ENCODE measurements at regions not wholly inside any gene's neighbourhood (a gene's known extent, or its start where the extent isn't known, plus 50 kb on each side); places are given as distances from the start of the nearest gene placed in this dataset.

DNA sequence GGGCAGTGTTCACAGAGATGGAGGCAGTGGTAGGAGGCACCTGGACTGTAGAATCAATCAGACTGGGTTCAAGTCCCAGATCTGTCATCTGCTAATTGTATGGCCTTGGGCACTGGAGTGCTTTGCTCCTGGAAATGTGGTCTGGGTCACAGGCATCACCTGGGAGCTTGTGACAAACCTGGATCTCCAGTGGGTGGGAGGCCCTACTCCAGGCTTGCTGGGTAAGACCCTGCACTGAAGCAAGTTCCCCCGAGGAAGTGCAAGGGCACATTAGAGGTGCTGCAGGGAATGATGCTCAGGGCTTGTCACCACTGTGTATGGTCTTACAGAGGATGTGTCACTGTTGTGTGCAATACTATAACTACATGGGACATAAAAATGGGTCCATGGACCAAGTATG lies 220.5 kb upstream of the ID2 start:
- H3K27me3 ChIP-seq (ENCODE audit: insufficient read depth, low read length) = no peaks in the 10 kb centered on the region
- H3K36me3 Mint-ChIP-seq (ENCODE audit: insufficient read depth in 1 of 3, low read depth in 3 of 3) = no peaks in the 10 kb centered on the region; a peak in 2 of 7 replicates
- no peak overlapping the region for H3K9ac ChIP-seq (ENCODE audit: extremely low read depth, insufficient read length, low read length)
- no peak overlapping the region for H4K5ac ChIP-seq (ENCODE audit: insufficient read length, low read depth, low read length)
- no peak overlapping the region for H4K91ac ChIP-seq (ENCODE audit: insufficient read length, low read depth, low read length)
- peaks cover 2% of the 10 kb centered on the region; the same call in 1 of the 2 replicates for H3K27me3 Mint-ChIP-seq (ENCODE audit: low read depth)
- no peak overlapping the region for H3T11ph ChIP-seq (ENCODE audit: low read length)
- H3K27ac ChIP-seq (ENCODE audit: insufficient read length, low read depth, low read length) = no peak overlapping the region
- H3K23me2 ChIP-seq (ENCODE audit: insufficient read length, low read depth, low read length, poor library complexity, severe bottlenecking) = no peaks in the 10 kb centered on the region
- no peaks in the 10 kb centered on the region for H3K4me1 ChIP-seq (ENCODE audit: insufficient read depth, low read length)
- no peak overlapping the region for H3K18ac ChIP-seq (ENCODE audit: insufficient read length, low read depth, low read length)
- H2BK5ac ChIP-seq (ENCODE audit: insufficient read length, low read length) = no peak overlapping the region
- H2BK20ac ChIP-seq (ENCODE audit: low read depth, low read length, poor library complexity, severe bottlenecking) = no peak overlapping the region
- H3K79me2 ChIP-seq (ENCODE audit: insufficient read depth, low read length) = no peaks in the 10 kb centered on the region
- H3K9me3 ChIP-seq (ENCODE audit: control insufficient read depth, low read depth, low read length) = no peaks in the 10 kb centered on the region
- no peak overlapping the region for H2AFZ ChIP-seq (ENCODE audit: low read length)
- H4K8ac ChIP-seq (replicated peaks; ENCODE audit: insufficient read length, low read depth, low read length) = no peak overlapping the region
- no peaks in the 10 kb centered on the region for H3K9me3 Mint-ChIP-seq
- TF ChIP-seq, protein P1, sequence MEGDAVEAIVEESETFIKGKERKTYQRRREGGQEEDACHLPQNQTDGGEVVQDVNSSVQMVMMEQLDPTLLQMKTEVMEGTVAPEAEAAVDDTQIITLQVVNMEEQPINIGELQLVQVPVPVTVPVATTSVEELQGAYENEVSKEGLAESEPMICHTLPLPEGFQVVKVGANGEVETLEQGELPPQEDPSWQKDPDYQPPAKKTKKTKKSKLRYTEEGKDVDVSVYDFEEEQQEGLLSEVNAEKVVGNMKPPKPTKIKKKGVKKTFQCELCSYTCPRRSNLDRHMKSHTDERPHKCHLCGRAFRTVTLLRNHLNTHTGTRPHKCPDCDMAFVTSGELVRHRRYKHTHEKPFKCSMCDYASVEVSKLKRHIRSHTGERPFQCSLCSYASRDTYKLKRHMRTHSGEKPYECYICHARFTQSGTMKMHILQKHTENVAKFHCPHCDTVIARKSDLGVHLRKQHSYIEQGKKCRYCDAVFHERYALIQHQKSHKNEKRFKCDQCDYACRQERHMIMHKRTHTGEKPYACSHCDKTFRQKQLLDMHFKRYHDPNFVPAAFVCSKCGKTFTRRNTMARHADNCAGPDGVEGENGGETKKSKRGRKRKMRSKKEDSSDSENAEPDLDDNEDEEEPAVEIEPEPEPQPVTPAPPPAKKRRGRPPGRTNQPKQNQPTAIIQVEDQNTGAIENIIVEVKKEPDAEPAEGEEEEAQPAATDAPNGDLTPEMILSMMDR (conservative IDR thresholded peaks at IDR 0.05) = no peak
- no peak overlapping the region for H3K4me2 ChIP-seq (ENCODE audit: insufficient read depth, insufficient read length, low read length)
- no peak overlapping the region for H3K56ac ChIP-seq (ENCODE audit: insufficient read length, low read depth, low read length)
- H2BK15ac ChIP-seq (ENCODE audit: low read depth, low read length) = no peak overlapping the region
- DNase-seq = no peak
- no peak overlapping the region for H3K4ac ChIP-seq (ENCODE audit: low read depth, low read length)
- H3K4me1 Mint-ChIP-seq = peaks cover 7 to 9% of the 10 kb centered on the region in 2 experiments; a peak in 3 of 4 replicates
- no peaks in the 10 kb centered on the region for H3K79me1 ChIP-seq (ENCODE audit: insufficient read depth, low read depth, low read length, poor library complexity, severe bottlenecking)
- no peak overlapping the region for H3K4me3 Mint-ChIP-seq
- no peak overlapping the region for H2AK5ac ChIP-seq (ENCODE audit: insufficient read length, low read length)
- no peak overlapping the region for H2BK12ac ChIP-seq (ENCODE audit: insufficient read length, low read depth, low read length)
- no peak overlapping the region for H2BK120ac ChIP-seq (ENCODE audit: low read depth, low read length, poor library complexity, severe bottlenecking)
- no peak overlapping the region; a peak in 1 of 7 replicates for H3K27ac Mint-ChIP-seq
- H3K14ac ChIP-seq (ENCODE audit: insufficient read depth, low read length) = no peak overlapping the region
- H3K23ac ChIP-seq (ENCODE audit: insufficient read length, low read depth, low read length) = no peak overlapping the region
- WGBS (ENCODE audit: extremely low coverage, insufficient read length, low lambda C conversion rate) = no CpG with 5 or more reads among the region's 1 CpG
- H4K20me1 ChIP-seq (ENCODE audit: control insufficient read depth, insufficient read depth, insufficient read length) = no peaks in the 10 kb centered on the region

Data from H9 (cell line).